H9 (cell line): ENCODE measurements at regions not wholly inside any gene's neighbourhood (a gene's known extent, or its start where the extent isn't known, plus 50 kb on each side); places are given as distances from the start of the nearest gene placed in this dataset.
"Not testable (repeated sequence)": the region's sequence is repeated elsewhere in the genome, so short reads cannot be mapped to it uniquely, and the experiment has no call there.

Source experiments
- DNase-seq: peaks from one replicate; pipeline ENCODE4 v3.0.0-alpha.2; 2017
- H2AFZ ChIP-seq: one replicate; pipeline ENCODE4 v1.6.1; 2013; ENCODE audit warnings: mild to moderate bottlenecking, low read length, control low read depth, moderate library complexity
- H2AK5ac ChIP-seq: 2 replicates; pipeline ENCODE4 v1.6.1; 2013; ENCODE audit warnings: low read length, control low read depth, mixed read lengths; ENCODE audit not compliant: insufficient read length
- H2BK120ac ChIP-seq: one replicate; pipeline ENCODE4 v1.6.1; 2013; ENCODE audit warnings: low read depth, mild to moderate bottlenecking, low read length, control low read depth, inconsistent platforms; ENCODE audit not compliant: poor library complexity, severe bottlenecking
- H2BK12ac ChIP-seq: 2 replicates; pipeline ENCODE4 v1.6.1; 2013; ENCODE audit warnings: low read length, control low read depth, mixed read lengths, low read depth; ENCODE audit not compliant: insufficient read length
- H2BK15ac ChIP-seq: 2 replicates; pipeline ENCODE4 v1.6.1; 2013; ENCODE audit warnings: low read depth, low read length, control low read depth
- H2BK20ac ChIP-seq: one replicate; pipeline ENCODE4 v1.6.1; 2013; ENCODE audit warnings: low read depth, mild to moderate bottlenecking, low read length, control low read depth, inconsistent platforms; ENCODE audit not compliant: poor library complexity, severe bottlenecking
- H2BK5ac ChIP-seq: 2 replicates; pipeline ENCODE4 v1.6.1; 2013; ENCODE audit warnings: low read length, control low read depth, mixed read lengths; ENCODE audit not compliant: insufficient read length
- H3K14ac ChIP-seq: 2 replicates; pipeline ENCODE4 v1.6.1; 2013; ENCODE audit warnings: low read length, control low read depth; ENCODE audit not compliant: insufficient read depth
- H3K18ac ChIP-seq: 2 replicates; pipeline ENCODE4 v1.6.1; 2013; ENCODE audit warnings: low read depth, mild to moderate bottlenecking, mixed read lengths, low read length, control low read depth; ENCODE audit not compliant: insufficient read length
- H3K23ac ChIP-seq: 2 replicates; pipeline ENCODE4 v1.6.1; 2013; ENCODE audit warnings: low read length, control low read depth, mixed read lengths, low read depth; ENCODE audit not compliant: insufficient read length
- H3K23me2 ChIP-seq: 2 replicates; pipeline ENCODE4 v1.6.1; 2013; ENCODE audit warnings: low read depth, mild to moderate bottlenecking, mixed read lengths, low read length, control low read depth; ENCODE audit not compliant: insufficient read length, poor library complexity, severe bottlenecking
- H3K27ac ChIP-seq: 2 replicates; pipeline ENCODE4 v1.5.1; 2013; ENCODE audit warnings: low read length, control low read depth, mixed read lengths, low read depth; ENCODE audit not compliant: insufficient read length
- H3K27me3 ChIP-seq: 2 replicates; pipeline ENCODE4 v1.6.1; 2013; ENCODE audit warnings: low read length, control low read depth, inconsistent platforms; ENCODE audit not compliant: insufficient read depth
- H3K4ac ChIP-seq: 2 replicates; pipeline ENCODE4 v1.6.1; 2013; ENCODE audit warnings: low read depth, mild to moderate bottlenecking, control low read depth, inconsistent platforms, low read length, moderate library complexity
- H3K4me1 ChIP-seq: 2 replicates; pipeline ENCODE4 v1.6.1; 2013; ENCODE audit warnings: low read length, control low read depth, inconsistent platforms; ENCODE audit not compliant: insufficient read depth
- H3K4me2 ChIP-seq: 2 replicates; pipeline ENCODE4 v1.6.1; 2013; ENCODE audit warnings: low read length, control low read depth, mixed read lengths; ENCODE audit not compliant: insufficient read length, insufficient read depth
- H3K56ac ChIP-seq: 2 replicates; pipeline ENCODE4 v1.6.1; 2013; ENCODE audit warnings: low read depth, mild to moderate bottlenecking, mixed read lengths, low read length, control low read depth; ENCODE audit not compliant: insufficient read length
- H3K79me1 ChIP-seq: 2 replicates; pipeline ENCODE4 v1.6.1; 2013; ENCODE audit warnings: low read depth, mild to moderate bottlenecking, moderate library complexity, low read length, control low read depth, inconsistent platforms; ENCODE audit not compliant: insufficient read depth, poor library complexity, severe bottlenecking
- H3K79me2 ChIP-seq: 2 replicates; pipeline ENCODE4 v1.6.1; 2013; ENCODE audit warnings: low read length, control low read depth, inconsistent platforms; ENCODE audit not compliant: insufficient read depth
- H3K9ac ChIP-seq: 2 replicates; pipeline ENCODE4 v1.6.1; 2013; ENCODE audit warnings: low read length, control low read depth, mixed read lengths; ENCODE audit not compliant: insufficient read length; ENCODE audit errors: extremely low read depth
- H3K9me3 ChIP-seq: one replicate; pipeline ENCODE4 v1.6.1; 2013; ENCODE audit warnings: low read depth, low read length, inconsistent platforms; ENCODE audit not compliant: control insufficient read depth
- H3T11ph ChIP-seq: one replicate; pipeline ENCODE4 v1.6.1; 2013; ENCODE audit warnings: mild to moderate bottlenecking, low read length, control low read depth, inconsistent platforms
- H4K20me1 ChIP-seq: one replicate; pipeline ENCODE4 v1.6.1; 2013; ENCODE audit not compliant: control insufficient read depth, insufficient read length, insufficient read depth
- H4K5ac ChIP-seq: 2 replicates; pipeline ENCODE4 v1.6.1; 2013; ENCODE audit warnings: low read depth, mild to moderate bottlenecking, mixed read lengths, low read length, control low read depth; ENCODE audit not compliant: insufficient read length
- H4K8ac ChIP-seq: replicated peaks from 2 replicates; pipeline ENCODE4 v1.6.1; 2013; ENCODE audit warnings: low read length, control low read depth, mixed read lengths, low read depth; ENCODE audit not compliant: insufficient read length
- H4K91ac ChIP-seq: 2 replicates; pipeline ENCODE4 v1.6.1; 2013; ENCODE audit warnings: low read depth, mild to moderate bottlenecking, moderate library complexity, mixed read lengths, low read length, control low read depth; ENCODE audit not compliant: insufficient read length
- H3K27ac Mint-ChIP-seq, 3 experiments: 2 replicates in 2 of 3; 3 replicates in 1 of 3; pipeline ENCODE4 v1.8.0; 2020 to 2021; ENCODE audit warnings: mixed read lengths in 3 of 3, mild to moderate bottlenecking in 1 of 3, moderate library complexity in 1 of 3
- H3K27me3 Mint-ChIP-seq: 2 replicates; pipeline ENCODE4 v1.8.0; 2021; ENCODE audit warnings: low read depth, mild to moderate bottlenecking, moderate library complexity, mixed read lengths
- H3K36me3 Mint-ChIP-seq, 3 experiments: 2 replicates in 2 of 3; 3 replicates in 1 of 3; pipeline ENCODE4 v1.8.0; 2020 to 2021; ENCODE audit warnings: low read depth in 3 of 3, mixed read lengths in 3 of 3; ENCODE audit not compliant: insufficient read depth in 1 of 3
- H3K4me1 Mint-ChIP-seq, 2 experiments: 2 replicates each; pipeline ENCODE4 v1.8.0; 2020; ENCODE audit warnings: mixed read lengths in 2 of 2
- H3K4me3 Mint-ChIP-seq, 2 experiments: 2 replicates in 1 of 2; 3 replicates in 1 of 2; pipeline ENCODE4 v1.8.0; 2020 to 2021; ENCODE audit warnings: mild to moderate bottlenecking in 2 of 2, mixed read lengths in 2 of 2, moderate library complexity in 1 of 2
- H3K9me3 Mint-ChIP-seq, 2 experiments: 2 replicates in 1 of 2; 3 replicates in 1 of 2; pipeline ENCODE4 v1.8.0; 2020; ENCODE audit warnings: mild to moderate bottlenecking in 2 of 2, mixed read lengths in 2 of 2, moderate library complexity in 1 of 2
- CTCF ChIP-seq: fragments of 200-600 bp; sonication (generic); conservative IDR thresholded peaks from 3 replicates; pipeline ENCODE4 v1.8.0; 2021; ENCODE audit warnings: antibody characterized with exemption, mild to moderate bottlenecking
- WGBS: extraction: QIAGEN DNeasy Blood & Tissue Kit; methylation state at CpG from one replicate; pipeline ENCODE4 v1.1.7; 2013; ENCODE audit warnings: missing lambda C conversion rate, low lambda C conversion rate, mixed read lengths; ENCODE audit not compliant: insufficient read length; ENCODE audit errors: extremely low coverage; 5-methylcytosine and 5-hydroxymethylcytosine counted together

GRCh38 chr7:46089281-46089680 is 168.2 kb upstream of the IGFBP3 start:
- no CpG with 5 or more reads among the region's 1 CpG for WGBS
- Histone ChIP-seq H2BK15ac (no peak overlapping the region), H3K4ac (no peak overlapping the region), H3K27me3 (no peaks in the 10 kb centered on the region), H3K9me3 (no peaks in the 10 kb centered on the region), H3K79me1 (no peaks in the 10 kb centered on the region), H2BK120ac (no peak overlapping the region), H3K4me1 (no peaks in the 10 kb centered on the region), H4K91ac (no peak overlapping the region), H2AFZ (no peak overlapping the region), H2AK5ac (no peak overlapping the region), H2BK20ac (no peak overlapping the region), H2BK5ac (no peak overlapping the region), H4K8ac (no peak overlapping the region), H2BK12ac (no peak overlapping the region), H3K79me2 (no peaks in the 10 kb centered on the region), H3K23me2 (no peaks in the 10 kb centered on the region), H3K14ac (no peak overlapping the region), H3K4me2 (no peak overlapping the region), H4K5ac (no peak overlapping the region), H3K18ac (no peak overlapping the region), H3K27ac (no peak overlapping the region), H4K20me1 (no peaks in the 10 kb centered on the region), H3K56ac (no peak overlapping the region), H3K23ac (no peak overlapping the region), H3T11ph (no peak overlapping the region), H3K9ac (no peak overlapping the region)
- H3K4me1 Mint-ChIP-seq: peaks cover 0 to 4% of the 10 kb centered on the region in 2 experiments; a peak in 1 of 4 replicates
- H3K27me3 Mint-ChIP-seq: no peaks in the 10 kb centered on the region; the same call in 1 of the 2 replicates
- H3K4me3 Mint-ChIP-seq: no peak overlapping the region
- H3K9me3 Mint-ChIP-seq: peaks cover 3 to 15% of the 10 kb centered on the region in 2 experiments; a peak in 4 of 5 replicates
- H3K36me3 Mint-ChIP-seq: peaks cover 0 to 2% (median 0%) of the 10 kb centered on the region in 3 experiments; a peak in 2 of 7 replicates
- DNase-seq: no peak
- no peak overlapping the region for H3K27ac Mint-ChIP-seq
- TF ChIP-seq CTCF: no peak

GRCh38 chr7:46088486-46088885 is 167.4 kb upstream of the IGFBP3 start:
- H4K8ac ChIP-seq, H3K36me3 Mint-ChIP-seq, H3K18ac ChIP-seq, H2BK15ac ChIP-seq, H2BK12ac ChIP-seq, H3K27ac Mint-ChIP-seq, DNase-seq, H3K27me3 Mint-ChIP-seq, H2BK120ac ChIP-seq, H3K27ac ChIP-seq, H3T11ph ChIP-seq, H2BK5ac ChIP-seq, H3K23ac ChIP-seq, H4K5ac ChIP-seq, H4K20me1 ChIP-seq, H3K4me1 Mint-ChIP-seq, H3K79me1 ChIP-seq, H3K9ac ChIP-seq, H2AFZ ChIP-seq, H4K91ac ChIP-seq, H3K4me1 ChIP-seq, H2AK5ac ChIP-seq, H2BK20ac ChIP-seq, H3K9me3 ChIP-seq, H3K4me2 ChIP-seq, H3K4me3 Mint-ChIP-seq, H3K23me2 ChIP-seq, H3K4ac ChIP-seq, H3K27me3 ChIP-seq, H3K14ac ChIP-seq, H3K56ac ChIP-seq, H3K79me2 ChIP-seq: not testable (repeated sequence)
- peaks cover 3 to 15% of the 10 kb centered on the region in 2 experiments; a peak in 4 of 5 replicates for H3K9me3 Mint-ChIP-seq
- WGBS: no CpG with 5 or more reads among the region's 2 CpGs
